DOHH2 (cell line): ENCODE measurements at regions not wholly inside any gene's neighbourhood (a gene's known extent, or its start where the extent isn't known, plus 50 kb on each side); places are given as distances from the start of the nearest gene placed in this dataset.

Experiments used
- CTCF ChIP-seq: fragments of 200-600 bp; sonication (generic); IDR thresholded peaks from one replicate; pipeline ENCODE4 v1.5.1; 2014; ENCODE audit warnings: antibody characterized with exemption, mild to moderate bottlenecking, low read depth, low read length; ENCODE audit not compliant: poor library complexity, severe bottlenecking
- EZH2phosphoT487 ChIP-seq: fragments of 200-600 bp; sonication (generic); IDR thresholded peaks from 2 replicates; pipeline ENCODE4 v1.6.1; 2017; ENCODE audit warnings: borderline replicate concordance, mild to moderate bottlenecking, antibody characterized with exemption, low read length, moderate library complexity, mixed read lengths

- TF ChIP-seq CTCF: no peak
- TF ChIP-seq EZH2phosphoT487: no peak
These were observed 70.0 kb downstream of the TBR1 start for GRCh38 chr2:161486111-161486510.
